PC-3 (cell line): ENCODE measurements at regions not wholly inside any gene's neighbourhood (a gene's known extent, or its start where the extent isn't known, plus 50 kb on each side); places are given as distances from the start of the nearest gene placed in this dataset.

Experiments
- EZH2 ChIP-seq: fragments of 300-600 bp; sonication (generic); IDR thresholded peaks from one replicate; pipeline ENCODE4 v1.6.1; 2017; ENCODE audit warnings: antibody characterized with exemption, mild to moderate bottlenecking, low read length; ENCODE audit not compliant: unreplicated experiment
- EZH2phosphoT487 ChIP-seq: fragments of 300-600 bp; sonication (generic); IDR thresholded peaks from 2 replicates; pipeline ENCODE4 v1.6.1; 2018; ENCODE audit warnings: mild to moderate bottlenecking, antibody characterized with exemption, low read length, borderline replicate concordance
- TF ChIP-seq, protein P1 (sequence below): fragments of 300-600 bp; sonication (generic); conservative IDR thresholded peaks from 2 replicates; pipeline ENCODE4 v1.5.1; 2017; ENCODE audit warnings: antibody characterized with exemption, low read depth, mild to moderate bottlenecking, low read length

DNA sequence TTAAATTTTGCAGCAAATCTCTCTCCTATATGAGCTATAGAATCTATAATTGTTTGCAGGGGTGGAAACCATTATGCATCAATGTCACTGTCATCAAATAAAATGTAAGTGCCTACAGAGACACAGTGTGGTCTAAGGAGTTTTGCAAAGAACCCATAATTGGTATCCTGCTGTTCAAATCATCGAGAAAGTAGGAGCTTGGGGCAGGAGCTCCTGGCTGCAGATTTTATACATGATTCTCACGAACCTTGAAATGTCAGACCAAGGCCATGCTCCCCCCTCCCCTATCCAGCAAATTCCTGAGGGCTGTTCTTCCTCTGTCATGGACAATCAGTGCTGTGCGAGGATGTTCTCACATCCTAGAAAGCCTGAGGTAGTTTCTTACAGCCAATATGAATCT lies 119.5 kb upstream of the CYRIA start:
- TF ChIP-seq, protein P1, sequence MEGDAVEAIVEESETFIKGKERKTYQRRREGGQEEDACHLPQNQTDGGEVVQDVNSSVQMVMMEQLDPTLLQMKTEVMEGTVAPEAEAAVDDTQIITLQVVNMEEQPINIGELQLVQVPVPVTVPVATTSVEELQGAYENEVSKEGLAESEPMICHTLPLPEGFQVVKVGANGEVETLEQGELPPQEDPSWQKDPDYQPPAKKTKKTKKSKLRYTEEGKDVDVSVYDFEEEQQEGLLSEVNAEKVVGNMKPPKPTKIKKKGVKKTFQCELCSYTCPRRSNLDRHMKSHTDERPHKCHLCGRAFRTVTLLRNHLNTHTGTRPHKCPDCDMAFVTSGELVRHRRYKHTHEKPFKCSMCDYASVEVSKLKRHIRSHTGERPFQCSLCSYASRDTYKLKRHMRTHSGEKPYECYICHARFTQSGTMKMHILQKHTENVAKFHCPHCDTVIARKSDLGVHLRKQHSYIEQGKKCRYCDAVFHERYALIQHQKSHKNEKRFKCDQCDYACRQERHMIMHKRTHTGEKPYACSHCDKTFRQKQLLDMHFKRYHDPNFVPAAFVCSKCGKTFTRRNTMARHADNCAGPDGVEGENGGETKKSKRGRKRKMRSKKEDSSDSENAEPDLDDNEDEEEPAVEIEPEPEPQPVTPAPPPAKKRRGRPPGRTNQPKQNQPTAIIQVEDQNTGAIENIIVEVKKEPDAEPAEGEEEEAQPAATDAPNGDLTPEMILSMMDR: no peak
- TF ChIP-seq EZH2phosphoT487 (no peak), EZH2 (no peak)
